ENCODE measurements at regions not wholly inside any gene's neighbourhood (a gene's known extent, or its start where the extent isn't known, plus 50 kb on each side); places are given as distances from the start of the nearest gene placed in this dataset.

GRCh38 chr14:51547260-51547659, 104.5 kb upstream of the FRMD6 start:
- TF ChIP-seq CTCF (CRISPR knock-in tag; IDR thresholded peaks at IDR 0.05): no peak
- TF ChIP-seq JARID2 (CRISPR knock-in tag; IDR thresholded peaks at IDR 0.05; ENCODE audit: insufficient replicate concordance): no peak
- TF ChIP-seq MXI1 (IDR thresholded peaks at IDR 0.05; ENCODE audit: borderline replicate concordance, low read depth, low read length): no peak
- no peak for TF ChIP-seq POLR2AphosphoS5 (IDR thresholded peaks at IDR 0.05; ENCODE audit: low read depth, low read length)
- TF ChIP-seq ZNF552 (CRISPR knock-in tag; IDR thresholded peaks at IDR 0.05; ENCODE audit: borderline replicate concordance): no peak
- TF ChIP-seq TIGD3 (CRISPR knock-in tag; IDR thresholded peaks at IDR 0.05; ENCODE audit: borderline replicate concordance): no peak
- TF ChIP-seq MAX (IDR thresholded peaks at IDR 0.05): no peak
- no peak for TF ChIP-seq POLR2A (IDR thresholded peaks at IDR 0.05; ENCODE audit: insufficient read depth in 1 of 2, low read depth in 2 of 2, low read length in 2 of 2)
- TF ChIP-seq TAF1 (CRISPR knock-in tag; IDR thresholded peaks at IDR 0.05): no peak
- TF ChIP-seq BORCS8-MEF2B (CRISPR knock-in tag; IDR thresholded peaks at IDR 0.05): no peak
- no peak for TF ChIP-seq DMTF1 (CRISPR knock-in tag; IDR thresholded peaks at IDR 0.05)
- TF ChIP-seq JUND (CRISPR knock-in tag; IDR thresholded peaks at IDR 0.05): no peak
- no peak for TF ChIP-seq ZNF513 (CRISPR knock-in tag; conservative IDR thresholded peaks at IDR 0.05)
- TF ChIP-seq ZNF7 (CRISPR knock-in tag; IDR thresholded peaks at IDR 0.05): no peak

All from HepG2 (cell line).